Non-pigmented ciliary epithelial cell (primary cell): ENCODE measurements at regions not wholly inside any gene's neighbourhood (a gene's known extent, or its start where the extent isn't known, plus 50 kb on each side); places are given as distances from the start of the nearest gene placed in this dataset.

Source experiments
- DNase-seq: peaks from one replicate; pipeline ENCODE4 v3.0.0-alpha.2; 2010; ENCODE audit warnings: low read depth

DNA sequence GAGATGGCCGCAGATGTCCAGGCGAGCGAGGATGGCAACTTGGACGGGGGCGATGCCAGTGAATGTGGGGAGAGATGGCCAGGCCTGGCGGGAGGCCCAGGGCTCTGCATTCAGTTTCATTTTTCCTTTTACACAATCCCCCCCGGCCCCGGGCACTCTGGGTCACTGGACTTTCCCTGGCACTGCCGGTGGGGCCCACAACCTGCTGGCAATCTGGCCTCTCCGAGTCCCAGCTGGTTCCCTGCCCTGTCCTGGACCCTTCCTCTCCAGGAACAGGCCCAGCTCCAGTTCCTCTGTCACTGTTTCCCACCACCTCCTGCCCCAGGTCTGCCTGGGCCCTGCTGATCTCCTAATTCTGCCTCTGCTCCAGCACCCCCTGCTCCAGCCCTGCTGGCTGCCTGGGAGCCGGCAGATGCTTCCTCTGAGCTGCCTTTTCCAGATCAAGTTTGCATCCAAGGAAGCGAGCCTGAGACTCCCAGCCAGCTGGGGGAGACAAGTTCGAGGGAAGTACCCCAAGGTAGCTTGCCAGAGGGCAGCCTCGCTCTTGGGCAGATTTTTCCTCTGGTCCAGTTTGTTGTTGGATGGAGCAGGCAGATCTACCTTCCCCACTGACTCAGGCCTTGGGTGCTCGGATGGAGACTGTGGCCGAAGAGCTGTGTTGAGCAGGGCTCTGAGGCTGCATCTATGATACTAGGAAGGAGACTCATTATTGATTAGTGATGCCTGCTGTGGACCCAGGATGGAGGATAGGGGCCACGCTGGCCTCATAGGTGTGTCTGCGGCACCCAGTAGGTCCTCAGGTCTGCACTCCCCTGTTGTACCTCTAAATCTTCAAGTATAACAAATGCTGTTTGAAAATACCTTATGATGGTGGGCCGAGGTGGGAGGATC, 83.2 kb downstream of the CEBPB start:
- DNase-seq = no peak

DNA sequence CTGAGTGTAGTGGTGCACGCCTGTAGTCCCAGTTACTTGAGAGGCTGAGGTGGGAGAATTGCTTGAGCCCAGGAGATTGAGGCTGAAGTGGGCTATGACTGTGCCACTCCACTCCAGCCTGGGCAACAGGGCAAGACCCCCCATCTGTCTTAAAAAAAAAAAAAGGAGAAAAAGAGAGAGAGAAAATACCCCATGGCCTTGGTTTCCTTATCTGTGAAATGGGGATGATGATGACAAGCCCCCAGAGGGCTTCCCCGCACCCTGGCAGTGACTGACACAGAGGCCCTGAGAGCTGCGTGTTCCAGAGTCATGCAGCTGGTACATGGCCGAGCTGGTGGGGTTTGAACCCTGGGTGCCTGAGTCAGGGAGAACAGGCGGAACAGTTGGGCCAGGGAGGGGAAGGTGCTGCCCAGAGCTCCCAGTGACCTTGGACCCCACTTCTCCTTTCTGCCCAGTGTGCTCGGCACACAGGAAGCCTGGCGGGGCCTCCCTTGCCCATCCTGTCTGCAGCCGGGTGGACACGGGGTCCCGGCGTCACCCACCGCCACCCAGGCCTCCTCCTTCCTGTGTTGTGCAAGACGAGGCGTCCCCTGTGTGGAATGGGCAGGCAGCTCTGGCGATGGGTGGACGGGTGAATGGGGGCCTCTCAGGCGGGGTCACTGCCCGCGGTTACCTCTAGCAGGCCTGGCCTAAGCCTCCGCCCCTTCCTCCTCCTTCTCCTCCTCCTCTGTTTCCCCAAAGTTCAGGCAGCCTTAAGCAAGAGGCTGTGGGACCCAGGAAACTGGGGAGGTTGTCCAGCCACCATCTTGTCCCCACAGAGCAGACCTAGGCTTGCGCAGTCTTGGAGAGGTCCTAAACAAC, 84.2 kb downstream of the CEBPB start:
- no peak for DNase-seq

DNA sequence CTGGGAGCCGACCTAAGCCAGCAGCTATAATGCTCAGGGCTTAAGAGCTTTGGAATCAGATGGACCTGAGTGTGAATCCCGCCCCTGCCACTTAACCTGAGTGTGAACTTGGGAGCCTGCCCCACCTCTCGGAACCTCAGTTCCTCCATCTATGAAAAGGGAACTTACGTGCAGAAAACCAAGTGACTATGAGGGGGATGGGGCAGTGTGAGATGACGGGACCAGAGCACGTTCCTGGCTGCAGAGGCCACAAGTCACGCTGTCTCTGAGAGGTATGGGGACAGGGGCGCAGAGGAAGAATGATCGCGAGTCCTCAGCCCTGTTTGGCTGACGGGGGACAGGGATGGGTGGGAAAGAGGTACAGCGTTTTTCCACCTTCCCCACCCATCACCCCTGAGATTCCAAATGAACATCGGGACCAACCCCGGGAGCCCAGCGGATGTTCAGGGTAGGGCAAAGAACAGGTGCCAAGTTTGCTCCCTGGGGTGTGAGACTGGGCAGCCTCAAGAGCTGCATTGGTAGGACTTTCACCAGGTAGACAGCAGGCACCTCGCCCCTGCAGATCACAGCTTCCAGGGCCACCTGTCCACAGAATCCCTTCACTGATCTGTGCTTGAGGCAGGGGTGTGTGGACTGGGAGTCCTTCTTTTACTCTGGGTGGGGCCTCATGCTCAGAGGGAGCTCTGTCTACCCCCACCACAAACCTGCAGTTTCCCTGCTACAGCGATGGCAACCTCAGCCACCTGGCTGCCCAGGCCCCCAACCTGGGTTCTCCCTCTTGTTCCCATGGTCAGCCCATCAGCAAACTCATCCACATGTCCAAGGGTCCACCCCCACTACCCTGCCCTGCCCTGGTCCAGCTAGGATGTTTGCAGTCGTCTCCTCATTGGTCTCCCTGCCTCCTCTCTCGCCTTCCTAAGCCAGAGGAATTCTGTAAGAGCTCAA, 85.8 kb downstream of the CEBPB start:
- DNase-seq = no peak

DNA sequence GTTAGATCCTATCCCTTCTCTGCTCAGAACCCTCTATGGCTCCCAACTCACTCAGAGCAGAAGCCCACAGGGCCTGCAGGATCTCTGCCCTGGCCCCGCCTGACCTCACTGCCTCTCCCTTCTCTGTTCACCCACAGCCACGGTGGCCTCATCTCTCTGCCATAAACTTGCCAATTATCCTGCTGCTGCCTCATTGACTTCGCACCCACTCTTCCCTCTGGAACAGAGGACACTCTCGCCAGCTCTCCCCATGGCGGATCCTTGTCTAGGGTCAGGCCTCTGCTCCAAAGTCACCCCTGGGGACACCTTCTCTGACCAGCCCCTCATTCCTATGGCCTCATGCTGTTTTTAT, 86.4 kb downstream of the CEBPB start:
- DNase-seq = no peak

DNA sequence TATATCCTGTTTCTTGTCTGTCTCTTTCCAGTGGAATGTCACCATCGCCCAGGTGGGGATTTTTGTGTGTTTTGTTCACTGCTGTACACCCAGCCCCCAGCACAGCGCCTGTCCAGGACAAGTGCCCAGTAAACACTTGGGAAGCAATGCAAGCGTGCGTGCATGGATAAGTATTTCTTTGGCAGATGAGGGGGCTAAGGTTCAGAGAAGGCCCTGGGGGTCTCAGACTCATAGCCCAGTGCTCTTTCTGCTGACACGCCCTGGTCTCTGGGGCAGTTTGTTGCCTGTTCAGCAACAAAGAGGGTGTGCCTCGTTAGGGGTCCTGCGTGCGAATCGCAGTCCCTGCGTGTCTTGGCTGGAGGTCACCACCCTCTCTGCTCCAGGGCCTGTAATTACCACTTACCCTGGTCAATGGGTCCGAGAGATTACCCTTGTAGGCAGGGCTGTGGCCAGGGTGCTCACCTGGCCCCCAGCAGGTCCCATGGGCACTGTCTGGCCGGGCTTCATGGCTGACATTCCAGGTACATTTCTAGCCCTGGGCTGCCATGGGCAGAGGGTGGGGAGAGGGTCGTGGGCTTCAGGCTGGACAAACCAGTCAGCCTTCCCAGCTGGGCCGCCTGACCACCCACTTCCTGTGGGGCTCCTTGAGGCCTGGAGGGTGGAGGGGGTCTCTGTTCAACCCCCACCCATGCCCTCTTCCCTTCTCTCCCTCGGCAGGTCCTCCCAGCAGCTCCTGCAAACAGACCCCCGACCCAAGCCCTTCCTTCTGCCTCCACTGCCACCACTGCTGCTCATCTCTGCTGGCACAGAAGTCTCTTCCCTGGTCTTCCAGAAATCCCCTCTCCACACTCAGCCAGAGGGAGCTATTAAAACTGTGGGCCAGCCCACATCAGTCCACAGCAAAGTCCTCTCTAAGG, 87.1 kb downstream of the CEBPB start:
- DNase-seq = no peak

DNA sequence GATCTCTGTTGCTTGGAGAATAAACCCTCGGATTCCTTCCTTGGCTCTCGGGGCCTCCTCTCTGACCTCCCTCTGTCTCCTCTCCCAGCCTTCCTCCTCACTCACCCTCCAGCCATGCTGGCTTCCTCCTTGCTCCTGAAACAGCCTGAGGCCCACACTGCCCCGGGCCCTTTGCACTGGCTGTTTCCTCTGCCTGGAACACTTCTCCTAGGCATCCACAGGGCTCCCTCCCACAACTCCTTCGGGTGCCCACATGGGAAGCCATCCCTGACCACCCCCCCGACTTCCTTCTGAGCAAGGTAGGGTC, 87.7 kb downstream of the CEBPB start:
- no peak for DNase-seq

DNA sequence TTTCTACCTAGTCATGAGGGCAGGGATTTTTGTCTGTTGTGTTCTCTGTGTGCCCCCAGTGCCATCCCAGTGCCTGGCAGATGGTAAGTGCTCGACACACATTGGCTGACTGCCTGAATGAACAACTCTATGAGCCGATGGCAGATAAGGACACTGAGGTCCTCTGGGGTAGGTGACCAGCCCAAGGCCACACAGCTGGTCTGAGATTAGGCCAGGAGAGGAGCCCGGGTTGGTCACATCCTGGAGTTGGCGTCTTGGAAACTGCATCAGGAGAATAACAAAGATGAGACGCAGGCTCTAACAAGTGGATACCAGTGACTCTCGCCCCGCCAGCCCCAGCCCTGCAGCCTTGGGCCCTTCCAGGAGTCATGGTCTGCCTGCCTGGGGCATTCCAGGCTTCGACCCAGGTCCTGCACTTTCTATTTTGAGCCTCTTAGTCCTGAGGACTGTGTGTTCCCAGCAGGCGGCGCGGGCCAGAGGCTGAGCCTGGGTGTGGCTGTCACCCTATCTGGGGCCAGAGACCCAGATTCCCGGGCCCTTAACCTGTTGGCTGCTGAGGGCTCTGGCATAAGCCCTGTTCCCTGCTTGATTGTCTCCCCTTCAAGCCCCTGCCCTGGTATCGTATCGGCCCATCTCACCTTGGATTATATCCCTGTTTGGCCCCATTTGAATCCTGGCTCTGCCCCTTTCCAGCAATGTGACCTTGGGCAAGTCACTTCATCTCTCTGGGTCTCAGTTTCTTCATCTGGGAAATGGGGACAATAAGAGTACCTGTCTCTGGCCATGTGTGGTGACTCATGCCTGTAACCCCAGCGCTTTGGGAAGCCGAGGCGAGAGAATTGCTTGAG, 88.3 kb downstream of the CEBPB start:
- DNase-seq = no peak

DNA sequence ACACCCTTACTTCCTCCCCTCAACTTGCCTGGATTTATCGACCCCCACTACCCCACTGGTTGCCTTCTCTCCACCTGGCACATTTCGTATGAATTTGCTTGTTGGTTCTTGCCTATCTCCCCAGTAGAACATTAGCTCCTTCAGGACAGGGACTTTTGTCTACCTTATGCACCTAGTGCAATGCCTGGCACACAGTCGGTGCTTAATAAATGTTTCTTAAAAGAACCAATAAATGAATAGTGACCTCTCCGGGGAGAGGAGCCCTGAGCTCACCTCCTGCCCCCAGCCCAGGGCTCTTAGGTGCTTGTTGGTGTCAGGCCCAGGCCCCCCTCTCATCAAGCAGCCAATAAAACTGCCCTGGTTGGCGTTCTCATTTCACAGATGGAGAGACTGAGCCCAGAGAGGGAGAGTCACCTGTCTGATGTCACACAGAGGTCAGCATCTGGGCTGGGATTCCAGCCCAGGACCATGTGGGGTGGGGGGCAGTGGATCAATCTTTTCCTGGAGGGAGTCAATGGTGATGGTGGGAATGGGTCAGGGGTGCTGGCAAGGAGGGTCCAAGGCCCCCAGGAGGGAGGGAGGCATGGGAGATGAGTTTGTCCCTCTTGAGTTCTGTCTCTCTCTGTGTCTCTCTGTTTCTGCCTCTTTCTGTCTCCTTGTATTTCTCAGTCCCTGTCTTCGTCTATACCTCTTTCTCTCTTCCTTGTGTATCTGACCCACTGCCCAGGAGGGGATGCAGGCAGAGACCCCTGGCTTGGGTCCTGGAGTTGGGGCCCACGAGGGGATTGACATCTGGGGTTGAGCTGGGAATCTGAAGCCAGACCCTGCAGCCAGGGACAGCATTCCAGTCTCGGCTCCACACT, 89.6 kb downstream of the CEBPB start:
- no peak for DNase-seq

DNA sequence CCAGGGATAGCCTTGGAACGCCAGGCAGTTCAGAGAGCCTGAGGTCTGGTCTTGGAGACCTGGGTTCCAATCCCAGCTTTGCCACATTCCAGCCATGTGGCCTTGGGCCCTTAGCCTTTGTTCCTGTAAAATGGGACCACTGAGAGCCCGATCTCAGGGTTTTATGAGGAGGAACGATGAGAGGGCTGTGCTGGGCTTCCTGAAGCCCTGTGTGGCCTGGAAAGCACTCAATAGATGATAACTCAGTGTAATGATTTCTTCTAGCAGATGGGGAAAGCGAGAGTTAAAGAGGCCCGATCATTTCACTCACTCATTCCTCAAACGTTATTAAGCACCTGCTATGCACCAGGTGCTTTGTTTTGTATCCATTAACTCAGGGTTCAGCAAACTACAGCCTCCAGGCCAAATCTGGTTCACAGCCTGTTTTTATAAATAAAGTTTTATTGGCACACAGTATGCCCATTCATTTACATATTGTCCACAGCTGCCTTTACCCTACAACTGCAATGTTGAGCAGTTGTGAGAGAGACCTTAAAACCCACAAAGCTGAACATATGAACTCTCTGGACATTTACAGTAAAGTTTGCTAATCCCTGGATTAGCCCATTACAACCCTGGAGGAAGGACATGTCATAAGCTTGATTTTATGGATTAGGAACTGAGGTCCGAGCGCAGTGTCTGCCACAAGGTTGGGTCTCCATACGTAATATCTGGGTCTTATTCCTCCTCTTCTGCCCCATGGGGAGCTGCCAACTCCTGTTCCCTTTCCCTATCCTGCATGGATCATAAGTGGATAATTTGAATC, 90.4 kb downstream of the CEBPB start:
- no peak for DNase-seq

DNA sequence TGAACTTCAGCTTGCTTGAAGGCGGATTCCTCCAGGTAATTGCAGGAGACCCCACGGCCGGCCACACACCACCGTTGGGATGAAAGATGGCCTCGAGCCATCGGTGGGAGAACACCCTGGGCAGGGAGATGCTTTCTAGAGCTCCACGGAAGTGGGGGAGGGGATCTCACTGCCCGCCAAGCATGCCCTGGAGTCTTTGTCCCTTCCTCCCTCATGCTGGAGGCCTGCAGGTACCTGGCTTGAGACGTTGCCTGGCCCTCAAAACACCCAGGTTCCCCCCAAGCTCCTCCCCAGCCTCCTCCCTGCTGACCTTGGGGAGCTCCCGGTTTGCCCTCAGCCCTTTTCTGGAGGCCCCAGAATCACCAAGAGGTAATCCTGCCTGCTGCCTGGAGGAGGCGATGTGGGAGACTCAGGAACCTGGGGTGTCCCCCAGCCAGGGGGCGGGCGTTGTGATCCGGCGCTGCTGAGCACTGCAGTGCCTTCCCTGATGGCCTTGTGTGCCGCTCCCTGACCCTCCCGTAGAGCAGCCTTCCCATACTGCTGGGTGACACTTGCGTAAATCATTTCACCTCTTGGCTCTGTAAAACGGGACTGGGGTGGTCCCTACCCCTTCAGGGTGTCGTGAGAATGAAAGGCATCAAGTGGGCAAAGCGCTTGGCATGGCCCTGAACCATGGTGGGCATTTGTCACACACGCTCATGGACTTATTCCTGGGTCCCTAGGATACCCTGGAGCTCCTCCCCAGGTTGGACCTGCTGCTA, 91.4 kb downstream of the CEBPB start:
- DNase-seq = no peak

DNA sequence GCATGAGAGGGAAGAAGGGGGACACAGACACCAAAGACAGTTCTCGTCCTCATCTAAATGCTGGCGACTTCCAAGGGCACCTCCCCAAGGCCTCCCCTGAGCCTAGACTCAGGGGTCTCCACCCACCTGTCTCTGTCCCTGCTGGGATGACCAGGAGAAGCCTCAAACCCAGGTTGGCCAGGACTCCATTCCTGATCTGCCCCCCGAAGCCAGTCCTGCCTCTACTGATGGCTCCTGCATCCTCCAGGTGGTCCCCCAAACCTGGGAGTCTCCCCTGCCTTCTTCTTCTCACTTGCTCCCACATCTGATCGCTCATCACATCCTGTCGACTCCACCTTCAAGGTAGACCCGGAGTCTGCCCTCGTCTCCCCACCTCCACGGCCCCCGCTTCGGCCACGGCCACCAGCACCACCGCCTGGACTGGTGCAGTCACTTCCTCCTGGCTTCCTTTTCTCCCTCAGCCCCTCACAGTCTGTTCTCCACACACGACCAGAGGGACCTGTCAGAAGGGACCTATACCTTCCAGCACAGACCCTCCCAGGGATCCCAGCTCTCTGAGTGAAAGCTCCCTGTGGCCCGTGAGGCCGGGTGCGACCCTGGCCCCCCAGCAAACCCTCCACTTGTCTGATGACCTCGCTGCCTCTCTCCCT, 92.1 kb downstream of the CEBPB start:
- DNase-seq = no peak

DNA sequence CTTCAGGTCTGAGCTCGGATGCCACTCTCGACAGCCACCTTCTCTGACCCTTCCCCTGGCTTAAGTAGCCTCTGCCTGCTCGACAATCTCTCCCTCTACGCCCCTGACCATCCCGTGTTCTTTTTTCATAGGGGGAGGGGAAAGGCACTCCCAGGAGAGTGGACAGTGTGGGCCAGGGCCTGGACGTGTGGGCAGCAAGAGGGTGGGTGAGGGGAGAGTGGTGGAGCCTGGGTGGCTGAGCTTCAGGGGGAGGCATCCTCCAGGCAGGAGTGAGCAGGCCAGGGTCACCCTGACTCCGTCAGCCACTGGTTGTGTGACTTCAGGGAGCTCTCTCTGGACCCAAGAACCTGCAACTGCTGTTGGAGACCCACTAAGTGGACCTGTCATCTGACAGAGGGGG, 92.7 kb downstream of the CEBPB start:
- no peak for DNase-seq

DNA sequence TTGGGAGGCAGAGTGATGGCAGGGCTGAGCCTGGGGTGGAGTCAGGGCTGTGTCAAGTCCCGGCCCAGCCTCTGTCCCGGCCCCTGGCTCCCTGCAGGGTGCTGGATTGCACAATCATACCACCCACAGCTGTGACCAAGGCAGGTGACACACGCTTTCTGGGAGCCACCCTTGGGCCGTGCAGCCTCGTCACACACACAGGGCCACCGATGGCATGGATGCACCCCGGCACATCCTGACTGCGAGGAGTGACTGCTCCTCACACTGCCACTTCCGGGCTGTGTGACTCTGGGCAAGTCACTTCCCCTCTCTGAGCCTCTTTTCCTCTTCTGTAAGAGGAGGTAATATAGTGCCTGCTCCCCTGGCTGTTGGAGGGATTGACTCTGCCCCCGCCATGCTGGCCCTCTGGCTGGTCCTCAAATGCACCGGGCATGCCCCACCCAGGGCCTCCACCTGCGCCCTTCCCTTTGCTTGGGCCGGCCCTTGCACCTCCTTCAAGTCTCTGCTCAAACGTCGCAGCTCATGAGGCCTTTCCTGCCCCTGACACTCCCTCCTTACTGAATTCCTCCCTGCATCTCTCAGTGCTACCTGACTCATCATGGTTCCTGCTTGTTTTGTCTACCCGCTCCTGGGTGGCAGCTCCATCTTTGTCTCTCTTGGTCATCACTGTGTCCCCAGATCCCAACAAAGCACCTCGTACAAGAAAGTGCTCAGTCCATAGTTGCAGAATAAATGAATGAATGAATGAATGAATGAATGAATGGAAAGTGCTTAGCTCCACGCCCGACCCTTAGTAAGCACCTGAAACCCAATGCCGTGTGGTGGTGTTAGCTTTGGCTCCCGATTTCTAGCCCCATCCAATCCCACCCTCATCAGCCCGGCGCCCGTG, 93.5 kb downstream of the CEBPB start:
- no peak for DNase-seq

DNA sequence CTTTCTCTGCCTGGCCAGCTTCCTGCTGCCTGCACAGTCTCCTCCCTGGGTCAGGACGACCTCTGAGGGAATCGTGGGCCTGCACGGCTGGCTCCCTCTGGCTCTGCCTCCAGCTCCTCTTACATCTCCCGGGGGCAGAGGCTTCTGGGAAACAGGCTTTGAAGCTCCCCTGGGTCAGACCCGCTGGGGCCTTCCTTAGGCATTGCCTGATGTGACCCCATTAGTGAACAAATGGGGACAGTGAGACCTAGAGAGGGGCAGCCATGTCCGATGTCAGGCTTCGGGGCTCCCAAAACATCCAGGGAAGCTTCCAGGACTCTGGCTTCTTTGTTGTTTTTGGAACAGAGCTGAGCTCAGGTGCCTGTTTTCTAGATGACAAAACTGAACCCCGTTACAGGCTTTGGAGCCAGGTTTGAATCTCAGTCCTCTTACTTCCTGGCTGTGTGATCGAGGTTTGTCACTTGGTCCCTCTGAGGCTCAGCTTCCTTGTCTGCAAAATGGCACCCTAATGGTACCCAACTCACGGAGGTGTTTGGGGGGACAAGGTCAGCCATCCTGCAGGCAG, 94.3 kb downstream of the CEBPB start:
- no peak for DNase-seq

DNA sequence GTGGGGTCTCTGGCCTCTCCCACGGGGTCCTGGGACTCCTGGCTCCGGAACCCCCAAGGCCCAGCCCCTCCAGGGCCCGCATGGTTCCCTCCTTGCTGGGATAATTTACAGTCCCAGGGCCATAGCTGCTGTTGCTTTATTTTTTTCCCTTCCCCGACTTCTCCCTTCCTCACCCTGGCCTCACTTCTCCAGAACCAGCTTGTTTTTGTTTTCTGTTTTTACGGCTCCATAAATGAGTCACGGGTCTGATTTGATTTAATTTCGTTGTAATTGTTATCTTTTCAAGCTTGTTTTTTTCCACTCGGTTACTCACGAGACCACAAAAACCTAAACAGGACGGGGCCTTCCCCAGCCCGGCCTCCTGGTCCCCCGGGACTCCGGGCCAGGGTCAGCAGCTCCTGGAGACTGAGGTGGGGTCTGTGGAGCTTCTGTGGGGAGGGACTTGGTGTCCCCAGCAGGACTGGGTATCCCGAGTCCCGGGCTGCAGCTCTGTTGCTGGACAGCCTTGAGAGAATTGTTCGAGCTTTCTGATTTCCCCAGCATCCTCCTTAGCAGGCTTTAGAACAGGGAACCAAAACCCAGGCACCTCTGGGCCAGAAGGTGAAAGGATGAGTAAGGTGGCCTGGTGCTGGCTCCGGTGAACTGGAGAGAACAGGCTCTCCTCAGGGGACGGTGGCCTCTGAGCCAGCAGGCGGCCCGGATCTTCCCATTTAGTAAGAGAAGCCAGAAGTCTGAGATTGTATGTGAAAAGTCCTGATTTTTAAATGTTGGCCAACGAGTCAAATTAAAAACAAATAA, 94.9 kb downstream of the CEBPB start:
- DNase-seq = no peak
